Left lung (tissue), 4 donors: ENCODE measurements at regions not wholly inside any gene's neighbourhood (a gene's known extent, or its start where the extent isn't known, plus 50 kb on each side); places are given as distances from the start of the nearest gene placed in this dataset.
A peak's percentile ranks its signal among the peaks of the same experiment; 100 is the strongest.

ENCODE experiments used
- ATAC-seq: fragments of 200-7000 bp; cut with Tn5 transposase; one replicate; pipeline ENCODE4 v1.9.1; 2020; ENCODE audit warnings: moderate library complexity
- DNase-seq, 4 donors: peaks; one replicate each; pipeline ENCODE4 v3.0.0-alpha.2; 2013 to 2020
- H3K27ac ChIP-seq, 2 donors: fragments of 200-600 bp; sonication (generic) in 1 of 2; one replicate each; pipeline versions ENCODE4 v1.5.0 to v1.8.0; 2020 to 2021
- H3K27me3 ChIP-seq, 2 donors: fragments of 200-600 bp; sonication (generic) in 1 of 2; one replicate each; pipeline versions ENCODE4 v1.5.0 to v1.8.0; 2020 to 2021
- H3K36me3 ChIP-seq, 2 donors: fragments of 200-600 bp; sonication (generic) in 1 of 2; one replicate each; pipeline versions ENCODE4 v1.5.0 to v1.8.0; 2020 to 2021
- H3K4me1 ChIP-seq, 2 donors: fragments of 200-600 bp; one replicate each; pipeline ENCODE4 v1.8.0; 2021
- H3K4me3 ChIP-seq, 2 donors: fragments of 200-600 bp; sonication (generic) in 1 of 2; one replicate each; pipeline versions ENCODE4 v1.5.0 to v1.8.0; 2020 to 2021; ENCODE audit warnings: mild to moderate bottlenecking in 1 of 2
- H3K9me3 ChIP-seq, 2 donors: fragments of 200-600 bp; sonication (generic) in 1 of 2; one replicate each; pipeline versions ENCODE4 v1.5.0 to v1.8.0; 2020 to 2021
- intact Hi-C, 2 donors: fragments of 100-400 bp; cut with DNase I; formaldehyde crosslinking; loops; one replicate each; pipeline versions ENCODE4 v1.11.2 to v1.14.2; 2022
- TF ChIP-seq, protein P1 (sequence below), 2 donors: fragments of 200-600 bp; sonication (generic) in 1 of 2; IDR thresholded peaks; one replicate each; pipeline versions ENCODE4 v1.5.0 to v1.8.0; 2021; ENCODE audit warnings: antibody characterized with exemption in 2 of 2
- donor health status: DM: no; HTN: yes; CAD: no.
- donor health status: DM: no; HTN: no; CAD: no.

DNA sequence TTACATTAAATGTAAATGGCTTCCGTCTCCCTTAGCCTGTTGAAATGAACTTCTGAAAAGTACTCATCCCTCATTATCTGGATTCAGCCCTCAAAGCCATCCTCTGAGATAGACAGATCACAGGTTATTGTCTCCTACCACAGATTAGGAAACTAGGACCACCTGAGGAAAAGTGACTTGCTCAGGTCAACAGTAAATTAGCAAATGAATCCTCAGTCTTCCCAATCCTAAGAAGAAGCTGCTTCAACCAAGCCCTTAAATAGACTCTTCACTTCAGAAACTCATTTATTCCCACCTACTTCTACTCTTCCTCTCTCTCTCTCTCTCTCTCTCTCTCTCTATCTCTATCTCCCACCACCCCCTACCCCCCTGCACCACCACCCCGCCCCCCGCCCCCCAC lies 152.3 kb downstream of the DMRTA2 start:
- no peak overlapping the region for H3K27ac ChIP-seq
- TF ChIP-seq, protein P1, sequence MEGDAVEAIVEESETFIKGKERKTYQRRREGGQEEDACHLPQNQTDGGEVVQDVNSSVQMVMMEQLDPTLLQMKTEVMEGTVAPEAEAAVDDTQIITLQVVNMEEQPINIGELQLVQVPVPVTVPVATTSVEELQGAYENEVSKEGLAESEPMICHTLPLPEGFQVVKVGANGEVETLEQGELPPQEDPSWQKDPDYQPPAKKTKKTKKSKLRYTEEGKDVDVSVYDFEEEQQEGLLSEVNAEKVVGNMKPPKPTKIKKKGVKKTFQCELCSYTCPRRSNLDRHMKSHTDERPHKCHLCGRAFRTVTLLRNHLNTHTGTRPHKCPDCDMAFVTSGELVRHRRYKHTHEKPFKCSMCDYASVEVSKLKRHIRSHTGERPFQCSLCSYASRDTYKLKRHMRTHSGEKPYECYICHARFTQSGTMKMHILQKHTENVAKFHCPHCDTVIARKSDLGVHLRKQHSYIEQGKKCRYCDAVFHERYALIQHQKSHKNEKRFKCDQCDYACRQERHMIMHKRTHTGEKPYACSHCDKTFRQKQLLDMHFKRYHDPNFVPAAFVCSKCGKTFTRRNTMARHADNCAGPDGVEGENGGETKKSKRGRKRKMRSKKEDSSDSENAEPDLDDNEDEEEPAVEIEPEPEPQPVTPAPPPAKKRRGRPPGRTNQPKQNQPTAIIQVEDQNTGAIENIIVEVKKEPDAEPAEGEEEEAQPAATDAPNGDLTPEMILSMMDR (IDR thresholded peaks at IDR 0.05), result no peak

DNA sequence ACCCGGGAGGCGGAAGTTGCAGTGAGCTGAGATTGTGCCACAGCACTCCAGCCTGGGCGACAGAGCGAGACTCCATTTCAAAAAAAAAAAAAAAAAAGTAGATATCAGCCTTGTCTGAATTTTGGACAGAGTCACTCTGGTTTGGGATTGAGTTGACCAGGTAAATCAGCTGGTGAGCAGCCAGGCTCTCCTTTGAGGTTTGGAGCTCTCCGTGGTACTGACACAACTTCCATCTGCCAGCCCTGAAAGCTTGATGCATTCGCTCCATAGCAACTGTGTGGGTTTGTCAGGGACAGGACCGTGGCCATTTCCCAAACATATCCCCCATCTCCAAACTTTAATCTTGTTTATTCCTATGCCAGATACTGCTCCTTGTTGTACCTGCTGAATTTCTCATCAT lies 155.2 kb downstream of the DMRTA2 start:
- Histone ChIP-seq H3K36me3 (no peaks in the 10 kb centered on the region), H3K4me1 (peaks cover 0 to 4% of the 10 kb centered on the region in 2 donors), H3K27me3 (no peaks in the 10 kb centered on the region), H3K27ac (no peak overlapping the region), H3K9me3 (no peaks in the 10 kb centered on the region), H3K4me3 (no peak overlapping the region)
- intact Hi-C loops, result no loop called here
- peak in 2 of 4 donors; percentile 6 to 38 for DNase-seq
- peak; percentile 54 for ATAC-seq
- TF ChIP-seq, protein P1 (IDR thresholded peaks at IDR 0.05), result no peak

More for the DNA sequence above, 152.3 kb downstream of the DMRTA2 start:
- intact Hi-C loops, result no loop called here
- H3K4me1 ChIP-seq, result peaks cover 0 to 4% of the 10 kb centered on the region in 2 donors
- DNase-seq (no peak), ATAC-seq (no peak)
- H3K27me3 ChIP-seq, result peaks cover 0 to 8% of the 10 kb centered on the region in 2 donors
- no peaks in the 10 kb centered on the region for H3K9me3 ChIP-seq
- H3K36me3 ChIP-seq, result no peaks in the 10 kb centered on the region
- H3K4me3 ChIP-seq, result no peak overlapping the region

DNA sequence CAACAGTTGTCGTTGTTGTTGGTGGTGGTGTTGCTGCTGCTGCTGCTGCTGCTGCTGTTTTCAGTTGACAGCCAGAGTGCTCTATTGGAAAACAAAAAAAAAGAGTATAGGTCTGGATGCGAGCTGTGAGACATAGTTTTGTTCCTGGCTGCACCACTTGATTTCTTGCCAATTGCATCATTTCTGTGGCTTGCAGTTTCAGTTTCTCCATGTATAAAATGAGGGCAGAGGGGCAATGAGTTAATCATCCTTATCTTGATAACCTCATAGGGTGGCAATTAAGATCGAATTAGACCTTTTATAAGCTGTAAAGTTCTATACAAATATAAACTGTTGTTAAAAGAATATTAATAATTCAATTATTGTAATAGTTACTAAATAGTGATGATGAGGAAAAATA lies 156.7 kb downstream of the DMRTA2 start:
- TF ChIP-seq, protein P1 (IDR thresholded peaks at IDR 0.05), result no peak
- no peaks in the 10 kb centered on the region for H3K9me3 ChIP-seq
- H3K4me1 ChIP-seq, result peaks cover 0 to 4% of the 10 kb centered on the region in 2 donors
- H3K36me3 ChIP-seq, result no peaks in the 10 kb centered on the region
- ATAC-seq, result peak; percentile 21
- H3K4me3 ChIP-seq, result no peak overlapping the region
- intact Hi-C loops, result no loop called here
- peak in 1 of 4 donors; percentile 6 for DNase-seq
- no peak overlapping the region for H3K27ac ChIP-seq
- no peaks in the 10 kb centered on the region for H3K27me3 ChIP-seq

DNA sequence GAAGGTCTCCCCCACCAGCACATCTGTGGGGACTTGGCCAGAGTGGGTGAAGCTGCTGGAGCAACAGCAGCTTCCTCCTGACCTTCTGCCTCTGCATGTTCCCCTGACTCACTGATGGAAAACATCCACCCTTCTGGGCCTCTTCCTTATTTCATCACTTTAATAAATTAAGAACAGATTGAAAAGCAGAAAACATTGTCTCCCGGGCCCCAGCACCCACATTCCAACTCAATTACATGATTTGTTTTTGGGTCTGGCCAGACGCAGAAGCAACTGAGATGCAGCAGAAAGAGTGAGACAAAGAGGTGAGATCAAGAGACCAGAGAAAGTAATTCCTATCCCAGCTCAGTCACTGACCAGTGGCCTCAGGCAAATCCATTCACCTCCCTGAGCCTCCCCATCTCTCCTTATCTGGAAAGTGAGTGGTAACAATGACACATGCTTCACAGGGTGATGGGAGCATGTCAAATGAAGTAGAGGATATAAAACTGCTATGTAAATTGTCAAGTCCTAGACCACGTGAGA lies 157.1 kb downstream of the ELAVL4 start:
- ATAC-seq (peak; percentile 47), DNase-seq (no peak)
- Histone ChIP-seq H3K4me1 (peaks cover 0 to 4% of the 10 kb centered on the region in 2 donors), H3K4me3 (no peak overlapping the region), H3K27ac (no peak overlapping the region), H3K9me3 (no peaks in the 10 kb centered on the region), H3K36me3 (no peaks in the 10 kb centered on the region), H3K27me3 (no peaks in the 10 kb centered on the region)
- TF ChIP-seq, protein P1 (IDR thresholded peaks at IDR 0.05), result no peak
- intact Hi-C loops, result no loop called here

GRCh38 chr1:50264590-50264989 lies 155.9 kb downstream of the ELAVL4 start:
- Histone ChIP-seq H3K4me3 (no peak overlapping the region), H3K4me1 (peaks cover 0 to 4% of the 10 kb centered on the region in 2 donors), H3K9me3 (no peaks in the 10 kb centered on the region), H3K27me3 (no peaks in the 10 kb centered on the region), H3K27ac (no peak overlapping the region), H3K36me3 (no peaks in the 10 kb centered on the region)
- intact Hi-C loops, result no loop called here
- TF ChIP-seq, protein P1 (IDR thresholded peaks at IDR 0.05), result no peak
- DNase-seq (no peak), ATAC-seq (no peak)
